AG08395 (cell line): ENCODE measurements at regions not wholly inside any gene's neighbourhood (a gene's known extent, or its start where the extent isn't known, plus 50 kb on each side); places are given as distances from the start of the nearest gene placed in this dataset.

Experiments used
- DNase-seq: peaks from one replicate; pipeline ENCODE4 v3.0.0; 2012; ENCODE audit warnings: mixed read lengths, low spot score

GRCh38 chr13:26155568-26155967 is 66.5 kb downstream of the RNF6 start:
- no peak for DNase-seq

GRCh38 chr13:26133851-26134250 is 82.0 kb upstream of the SHISA2 start:
- no peak for DNase-seq

GRCh38 chr13:26133286-26133685 is 81.5 kb upstream of the SHISA2 start:
- no peak for DNase-seq

- peak; percentile 10 for DNase-seq
Measured at GRCh38 chr13:26132756-26133155, 80.9 kb upstream of the SHISA2 start.

GRCh38 chr13:26128676-26129075 is 76.9 kb upstream of the SHISA2 start:
- no peak for DNase-seq

- no peak for DNase-seq
Measured at GRCh38 chr13:26117620-26118019, 65.8 kb upstream of the SHISA2 start.

- DNase-seq, result no peak
Measured at GRCh38 chr13:26112843-26113242, 61.0 kb upstream of the SHISA2 start.

- no peak for DNase-seq
Measured at GRCh38 chr13:26111797-26112196, 60.0 kb upstream of the SHISA2 start.
